Glomerular visceral epithelial cell (primary cell): ENCODE measurements at regions not wholly inside any gene's neighbourhood (a gene's known extent, or its start where the extent isn't known, plus 50 kb on each side); places are given as distances from the start of the nearest gene placed in this dataset.

Source experiments
- DNase-seq: peaks from one replicate; pipeline ENCODE4 v3.0.0-alpha.2; 2016; ENCODE audit errors: extremely low spot score

GRCh38 chr4:18401425-18401824 lies 379.9 kb upstream of the LCORL start:
- no peak for DNase-seq

- DNase-seq = no peak
Measured at GRCh38 chr4:18398661-18399060, 377.1 kb upstream of the LCORL start.

DNA sequence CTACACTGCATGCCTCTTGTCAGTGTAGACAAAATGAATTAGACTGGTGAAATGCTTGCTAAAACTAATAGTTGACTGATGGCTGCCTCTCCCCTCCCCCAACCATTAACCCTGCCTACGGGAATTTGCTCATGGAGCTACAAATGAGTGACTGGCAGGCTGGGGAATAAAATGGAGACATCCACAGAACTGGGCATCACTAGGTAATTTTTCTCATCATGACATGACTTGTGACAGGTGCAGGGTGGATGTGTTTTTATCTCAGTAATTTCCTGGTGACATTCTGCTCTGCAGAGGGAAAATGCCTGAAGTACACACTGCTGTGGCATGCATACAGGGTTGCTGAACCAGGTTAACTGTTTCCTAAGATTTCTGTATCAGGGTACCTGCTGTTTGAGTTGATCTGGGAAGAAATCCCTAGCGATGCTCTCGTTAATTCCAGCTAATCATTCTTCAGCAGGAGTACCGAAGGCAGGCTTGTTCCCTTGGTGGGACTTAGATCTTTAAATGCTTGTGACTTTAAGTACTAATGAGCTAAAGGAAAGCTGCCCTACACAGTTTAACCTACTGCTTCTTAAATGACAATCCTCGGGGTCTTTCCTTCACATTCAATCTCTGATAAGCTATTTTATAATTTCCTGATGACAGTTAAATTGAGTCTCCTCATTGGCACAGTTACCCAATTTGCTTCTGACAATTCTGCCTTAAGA lies 376.3 kb upstream of the LCORL start:
- DNase-seq = no peak

- DNase-seq = no peak
Measured at GRCh38 chr4:18394656-18395055, 373.1 kb upstream of the LCORL start.

DNA sequence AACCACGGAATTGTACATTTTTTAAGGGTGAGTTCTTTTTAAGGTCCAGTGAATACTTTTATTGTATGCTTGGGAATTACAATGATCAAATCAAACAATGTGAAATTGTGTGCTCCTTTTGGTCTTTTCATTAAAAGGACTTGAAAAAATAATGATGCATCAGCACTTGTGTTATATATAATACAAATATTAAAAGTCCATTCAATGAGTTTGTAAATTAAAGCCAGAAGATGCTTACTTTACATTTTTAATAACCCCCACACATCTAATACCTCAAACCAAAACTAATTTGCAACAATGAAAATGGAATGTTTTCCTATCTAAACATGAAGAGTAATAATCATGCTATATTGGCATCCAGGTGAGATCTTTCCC lies 369.8 kb upstream of the LCORL start:
- DNase-seq = no peak

DNA sequence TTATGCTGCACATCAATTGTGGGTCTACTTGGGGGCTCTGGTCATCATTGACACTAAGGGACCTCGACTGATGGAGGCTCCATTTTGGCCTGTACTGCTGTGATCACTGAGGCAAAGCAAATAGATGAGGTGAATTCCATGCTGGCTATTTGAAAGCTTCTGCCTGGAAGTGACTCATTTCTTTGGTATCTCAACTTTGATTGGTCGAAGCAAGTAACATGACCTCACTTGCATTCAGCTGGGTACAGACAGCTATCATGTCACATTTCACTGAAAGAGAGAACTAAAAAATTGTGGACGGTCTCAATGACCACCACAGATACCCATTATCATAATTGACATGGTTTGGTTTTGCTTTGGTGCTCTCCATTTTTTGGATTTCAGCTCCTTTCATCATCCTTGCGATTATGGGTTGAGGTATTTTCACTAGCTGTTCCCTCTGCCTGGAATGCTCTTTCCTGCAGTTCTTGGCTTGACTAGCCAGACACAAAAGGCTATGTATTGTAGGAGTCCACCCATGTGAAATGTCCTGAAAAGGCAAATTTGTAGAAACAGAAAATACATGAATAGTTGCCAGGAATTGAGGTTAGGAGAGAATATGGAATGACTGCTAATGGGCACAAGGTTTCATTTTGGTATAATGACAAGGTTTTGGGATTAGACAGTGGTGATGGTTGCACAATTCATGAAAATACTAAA lies 369.2 kb upstream of the LCORL start:
- DNase-seq = peak; percentile 1

GRCh38 chr4:18389115-18389514 lies 367.6 kb upstream of the LCORL start:
- DNase-seq = no peak

- no peak for DNase-seq
Measured at GRCh38 chr4:18388039-18388438, 366.5 kb upstream of the LCORL start.

- no peak for DNase-seq
Measured at GRCh38 chr4:18381186-18381585, 359.6 kb upstream of the LCORL start.

DNA sequence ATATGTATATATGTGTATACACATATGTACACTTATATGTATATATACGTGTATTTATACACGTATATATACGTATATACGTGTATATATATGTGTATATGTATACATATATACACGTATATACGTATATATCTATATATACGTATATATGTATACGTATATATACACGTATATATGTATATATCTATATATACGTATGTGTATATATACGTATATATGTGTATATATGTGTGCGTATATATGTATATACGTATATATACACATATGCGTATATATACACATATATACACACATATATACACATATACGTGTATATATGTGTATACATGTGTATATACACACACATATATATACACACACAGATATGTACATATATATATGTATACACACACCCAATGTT lies 348.0 kb upstream of the LCORL start:
- DNase-seq = no peak

- DNase-seq = no peak
Measured at GRCh38 chr4:18366892-18367291, 345.3 kb upstream of the LCORL start.

- no peak for DNase-seq
Measured at GRCh38 chr4:18366136-18366535, 344.6 kb upstream of the LCORL start.

GRCh38 chr4:18343581-18343980 lies 322.0 kb upstream of the LCORL start:
- DNase-seq = no peak

DNA sequence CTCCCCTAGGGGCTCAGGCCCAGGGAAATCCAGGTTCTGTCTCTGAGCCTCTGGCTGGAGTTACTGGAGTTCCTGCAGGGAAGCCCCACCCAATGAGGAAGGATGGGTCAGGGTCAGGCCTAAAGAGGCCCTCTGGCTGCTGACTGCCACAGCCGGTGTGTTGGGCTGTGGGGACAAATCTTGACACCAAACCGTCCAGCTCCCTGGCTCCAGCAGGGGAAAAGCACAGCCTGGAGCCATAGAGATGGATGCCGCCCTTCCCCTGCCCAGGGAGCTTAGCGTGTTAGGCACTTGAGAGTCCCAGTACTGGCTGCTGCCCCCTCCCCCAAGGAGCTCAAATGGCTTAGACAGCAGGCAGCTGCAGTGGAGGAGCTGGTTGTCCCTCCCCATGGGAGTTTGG lies 321.3 kb upstream of the LCORL start:
- DNase-seq = no peak

DNA sequence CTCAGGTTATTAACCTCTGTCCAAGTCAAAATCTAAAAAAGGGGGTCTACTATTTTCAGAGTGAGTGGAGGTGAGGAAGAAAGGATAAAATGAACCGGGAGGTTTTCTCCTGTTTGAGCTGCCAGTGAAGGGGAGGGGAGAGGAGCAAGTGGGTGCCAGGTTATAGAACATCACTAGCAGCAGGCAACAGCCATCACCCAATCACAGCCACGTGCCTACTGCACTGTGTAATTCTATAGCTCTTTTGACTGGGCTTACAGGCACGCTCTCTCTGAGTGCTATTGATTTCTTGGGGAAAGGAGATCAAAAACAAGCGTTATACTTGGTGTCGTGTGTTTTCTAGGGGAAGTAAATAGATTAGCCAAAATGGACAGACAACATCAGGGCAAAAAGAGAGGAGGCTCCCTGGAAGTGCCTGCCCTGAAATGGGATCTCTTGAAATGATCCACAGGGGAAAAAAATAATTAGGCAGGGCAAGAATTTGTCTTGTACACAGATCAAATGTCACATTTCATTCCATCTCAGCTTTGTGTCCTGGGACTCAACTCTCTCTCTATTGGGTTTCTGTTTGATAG lies 300.5 kb upstream of the LCORL start:
- DNase-seq = no peak

- no peak for DNase-seq
Measured at GRCh38 chr4:18319431-18319830, 297.9 kb upstream of the LCORL start.

GRCh38 chr4:18318682-18319388 lies 297.3 kb upstream of the LCORL start:
- DNase-seq = no peak

GRCh38 chr4:18314731-18315130 lies 293.2 kb upstream of the LCORL start:
- no peak for DNase-seq

- DNase-seq = no peak
Measured at GRCh38 chr4:18297684-18298083, 276.1 kb upstream of the LCORL start.

GRCh38 chr4:18296411-18296810 lies 274.9 kb upstream of the LCORL start:
- no peak for DNase-seq

DNA sequence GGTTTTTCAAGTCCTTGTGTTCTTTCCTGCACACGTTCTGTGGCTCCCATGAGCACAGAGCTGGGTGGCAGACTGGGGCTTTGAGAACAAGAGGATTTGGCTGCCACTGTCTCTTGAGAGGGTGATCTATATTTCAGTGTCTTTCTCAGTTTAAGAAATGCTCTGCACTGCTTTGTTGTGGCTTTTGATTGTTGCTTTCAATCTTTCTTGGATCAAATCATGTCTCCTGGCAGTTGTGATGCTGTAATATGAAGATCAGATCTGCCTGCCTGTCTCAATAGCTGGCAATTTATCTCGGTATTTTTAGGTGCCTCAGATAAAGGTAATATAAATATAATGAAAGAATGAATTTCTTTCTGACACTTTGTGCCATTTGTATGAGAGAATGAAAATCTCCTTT lies 273.3 kb upstream of the LCORL start:
- no peak for DNase-seq

GRCh38 chr4:18294021-18294420 lies 272.5 kb upstream of the LCORL start:
- no peak for DNase-seq

GRCh38 chr4:18292411-18292810 lies 270.9 kb upstream of the LCORL start:
- no peak for DNase-seq
